HG02623 (cell line): ENCODE measurements at regions not wholly inside any gene's neighbourhood (a gene's known extent, or its start where the extent isn't known, plus 50 kb on each side); places are given as distances from the start of the nearest gene placed in this dataset.

Source experiments
- ATAC-seq: cut with Tn5 transposase; IDR thresholded peaks from one replicate; pipeline ENCODE4 v1.9.1; 2021; ENCODE audit warnings: moderate library complexity; ENCODE audit not compliant: unreplicated experiment

DNA sequence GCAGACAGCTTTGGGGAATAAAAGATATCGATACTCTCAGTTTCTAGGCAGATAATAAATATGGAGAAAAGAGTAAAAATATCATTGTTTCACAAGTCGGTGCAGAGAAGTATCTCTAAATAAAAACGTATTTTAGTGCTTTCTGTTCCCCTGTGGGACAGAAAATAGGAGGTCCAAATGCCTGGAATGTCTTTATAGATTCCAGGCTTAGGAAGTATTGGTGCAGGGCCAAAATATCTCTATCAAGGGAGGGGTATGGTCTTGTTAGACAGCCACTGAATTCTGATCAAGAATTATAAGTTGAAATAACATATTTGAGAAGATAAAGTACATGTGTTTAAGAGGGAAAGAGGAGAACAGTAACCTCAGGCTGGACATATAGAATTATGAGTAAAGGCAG is 596.4 kb downstream of the PCDH18 start:
- no peak for ATAC-seq

DNA sequence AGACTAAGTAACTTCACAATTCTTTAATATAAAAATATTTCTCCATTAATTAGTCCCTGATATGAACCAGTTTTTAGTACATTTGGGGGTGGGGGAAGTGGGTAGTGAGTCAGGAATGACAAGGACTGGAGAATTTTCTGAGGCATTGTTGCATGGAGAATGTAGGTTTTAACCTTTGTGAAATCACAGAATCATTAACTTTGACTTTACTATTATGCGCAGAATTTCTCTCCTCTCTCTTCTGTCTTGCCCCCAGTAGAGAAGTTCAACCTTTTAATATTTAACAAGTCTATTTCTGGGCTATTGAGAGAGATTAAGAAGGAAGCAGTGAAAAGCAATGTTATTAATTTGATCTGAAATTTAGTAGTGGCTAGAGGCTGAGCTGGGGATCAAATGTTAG is 597.0 kb downstream of the PCDH18 start:
- no peak for ATAC-seq

DNA sequence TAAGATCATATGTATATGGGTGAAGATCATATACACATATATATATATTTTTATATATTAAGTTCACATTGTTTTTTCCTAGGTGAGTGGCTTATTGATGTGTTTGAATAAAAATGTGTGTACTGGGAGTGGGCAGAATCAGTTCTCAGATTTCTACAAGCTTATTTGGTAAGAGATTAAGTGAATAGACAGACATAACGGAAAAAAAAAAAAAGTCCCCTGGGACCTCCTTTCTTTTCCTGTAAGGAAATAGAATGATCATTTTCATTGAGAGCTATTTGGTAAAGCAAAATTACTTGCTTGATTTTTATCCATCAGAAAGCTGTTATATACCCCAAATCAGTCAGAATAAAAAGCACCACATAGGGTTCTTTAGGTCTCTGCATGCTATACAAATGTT is 597.7 kb downstream of the PCDH18 start:
- no peak for ATAC-seq

DNA sequence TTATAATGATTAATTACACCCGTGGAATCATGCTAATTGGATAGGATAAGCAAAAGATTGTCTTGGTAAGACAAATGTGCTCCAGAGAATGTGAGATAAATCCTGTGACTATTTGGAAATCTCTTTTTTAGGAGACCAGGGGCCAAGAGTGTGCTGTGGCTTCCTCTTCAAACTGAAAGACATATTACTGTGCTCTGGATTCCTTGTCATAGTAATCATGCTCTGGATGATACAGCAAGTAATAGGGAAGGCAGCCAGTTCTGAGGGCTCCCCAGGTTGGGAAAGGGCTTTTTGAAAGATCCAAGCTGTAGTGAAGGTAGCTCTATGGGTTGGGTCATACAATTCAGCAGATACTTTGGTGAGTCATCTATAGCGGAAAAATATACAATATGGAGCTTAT is 600.5 kb downstream of the PCDH18 start:
- no peak for ATAC-seq

DNA sequence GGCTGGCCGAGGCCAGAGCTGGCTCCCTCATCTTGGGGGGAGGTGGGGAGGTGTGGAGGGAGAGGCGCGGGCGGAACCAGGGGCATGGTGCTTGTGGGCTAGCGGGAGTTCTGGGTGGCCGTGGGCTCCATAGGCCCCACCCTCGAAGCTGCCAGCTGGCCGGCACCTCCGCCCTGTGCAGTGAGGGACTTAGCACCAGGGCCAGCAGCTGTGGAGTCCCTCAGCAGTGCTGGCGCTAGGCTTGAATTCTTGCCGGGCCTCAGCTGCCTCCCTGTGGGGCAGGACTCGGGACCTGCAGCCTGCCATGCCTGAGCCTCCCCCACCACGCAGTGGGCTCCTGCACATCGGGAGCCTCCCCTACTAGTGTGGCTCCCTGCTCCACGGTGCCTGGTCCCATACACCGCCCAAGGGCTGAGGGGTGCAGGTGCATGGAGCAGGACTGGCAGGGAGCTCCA is 603.3 kb downstream of the PCDH18 start:
- ATAC-seq, result no peak

DNA sequence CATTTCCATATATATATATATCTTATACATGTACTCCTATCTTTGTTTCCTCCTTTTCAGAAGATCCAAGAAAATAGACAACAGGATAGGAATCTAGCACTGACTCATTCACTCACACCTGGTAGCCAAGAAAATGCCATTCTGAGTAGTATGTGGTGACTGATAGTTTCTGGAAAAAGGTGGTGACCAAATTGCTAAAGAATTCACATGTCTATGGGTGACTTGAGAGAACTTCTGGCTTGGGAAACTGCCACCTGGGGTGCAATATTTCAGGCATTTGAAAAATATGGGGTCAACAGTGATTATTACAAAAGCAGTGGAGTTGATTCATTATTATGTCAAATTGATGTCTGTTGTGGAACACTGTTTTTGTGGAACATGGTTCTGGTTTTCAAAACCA is 605.1 kb downstream of the PCDH18 start:
- no peak for ATAC-seq

DNA sequence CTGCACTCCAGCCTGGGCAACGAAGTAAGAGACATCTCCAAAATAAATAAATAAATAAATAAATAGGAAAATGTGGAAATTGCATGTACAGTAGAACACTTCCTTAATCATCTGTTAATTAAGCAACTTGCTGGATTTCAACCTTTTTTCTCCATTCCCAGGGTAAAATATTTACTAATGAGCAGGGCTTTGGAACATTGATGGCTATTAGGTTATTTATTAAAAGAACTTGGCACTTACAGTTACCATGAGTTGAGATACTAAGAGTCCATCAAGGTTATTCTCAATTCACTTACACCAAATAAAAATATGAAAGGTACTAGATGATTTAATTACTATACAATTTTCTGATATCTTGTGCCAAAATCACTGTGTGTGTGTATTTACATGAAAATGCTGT is 607.1 kb downstream of the PCDH18 start:
- ATAC-seq, result no peak

DNA sequence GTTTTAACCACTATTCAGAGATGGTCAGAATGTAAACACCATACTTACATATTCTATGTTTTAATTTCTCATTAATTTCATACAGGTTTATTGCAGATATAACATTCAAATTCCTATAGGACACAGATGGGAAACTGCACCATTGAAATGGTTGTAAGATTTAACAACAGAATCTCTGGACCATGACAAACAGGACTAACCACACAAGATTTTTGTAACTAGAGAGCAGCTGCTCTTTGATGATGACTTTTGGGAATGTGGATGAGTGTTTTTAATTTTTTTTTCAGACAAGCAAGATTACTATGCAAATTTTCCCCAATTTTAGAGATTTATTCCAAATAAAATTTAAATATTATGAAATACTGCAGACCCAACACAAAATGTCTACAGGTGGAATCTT is 610.2 kb downstream of the PCDH18 start:
- no peak for ATAC-seq

DNA sequence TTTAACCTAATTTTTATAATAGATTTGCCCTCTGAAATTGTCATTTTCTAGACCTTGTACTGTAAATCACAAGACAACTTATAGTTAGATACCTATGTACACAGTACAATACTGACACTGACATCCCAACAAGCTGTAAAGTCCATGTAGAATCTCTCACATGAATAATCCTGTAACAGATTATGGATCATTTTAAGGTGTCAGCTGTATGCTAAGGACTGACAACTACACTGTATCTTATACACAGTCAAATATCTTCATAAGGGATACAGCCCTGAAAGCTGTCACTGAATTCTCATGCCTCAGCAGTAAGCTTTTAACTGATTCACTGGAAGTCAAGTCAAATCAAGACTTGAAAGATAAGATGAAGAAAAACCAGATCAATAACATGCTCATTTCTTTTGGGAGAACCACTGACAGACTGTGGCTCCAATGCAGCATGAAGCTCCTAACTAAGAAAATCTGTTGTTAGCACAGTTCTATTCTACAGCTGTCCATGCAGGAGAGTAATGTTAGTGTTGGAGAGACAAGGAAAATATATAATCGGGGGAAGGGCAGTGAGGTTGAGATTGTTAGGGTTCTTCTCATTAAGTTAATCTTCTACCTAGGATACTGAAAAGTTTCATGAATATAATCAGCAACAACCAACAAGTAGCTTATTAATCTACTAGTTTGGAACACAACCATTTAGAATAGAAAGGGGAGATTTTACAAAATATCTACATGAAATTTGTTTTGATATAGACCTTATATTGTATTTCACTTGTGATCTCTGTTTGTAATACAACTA is 612.0 kb downstream of the PCDH18 start:
- ATAC-seq, result no peak

DNA sequence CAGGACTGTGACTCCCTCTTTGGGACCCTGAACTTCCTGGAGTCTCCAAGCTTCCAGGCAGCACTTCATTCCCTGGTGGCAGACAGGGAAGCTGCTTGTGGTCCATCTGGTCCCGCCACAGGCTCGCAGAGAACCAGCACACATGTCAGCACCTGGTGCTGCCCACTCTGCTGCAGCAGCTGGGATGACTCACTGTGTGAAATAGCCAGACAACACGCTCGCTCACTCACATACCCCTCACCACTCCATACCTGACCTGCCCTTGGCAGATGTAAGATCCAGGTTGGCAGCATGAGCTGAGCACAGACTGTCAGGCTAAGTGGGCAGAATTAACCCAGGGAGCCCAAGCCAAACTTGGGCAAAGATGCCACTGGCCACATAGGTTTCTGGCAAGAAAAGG is 613.5 kb downstream of the PCDH18 start:
- no peak for ATAC-seq

DNA sequence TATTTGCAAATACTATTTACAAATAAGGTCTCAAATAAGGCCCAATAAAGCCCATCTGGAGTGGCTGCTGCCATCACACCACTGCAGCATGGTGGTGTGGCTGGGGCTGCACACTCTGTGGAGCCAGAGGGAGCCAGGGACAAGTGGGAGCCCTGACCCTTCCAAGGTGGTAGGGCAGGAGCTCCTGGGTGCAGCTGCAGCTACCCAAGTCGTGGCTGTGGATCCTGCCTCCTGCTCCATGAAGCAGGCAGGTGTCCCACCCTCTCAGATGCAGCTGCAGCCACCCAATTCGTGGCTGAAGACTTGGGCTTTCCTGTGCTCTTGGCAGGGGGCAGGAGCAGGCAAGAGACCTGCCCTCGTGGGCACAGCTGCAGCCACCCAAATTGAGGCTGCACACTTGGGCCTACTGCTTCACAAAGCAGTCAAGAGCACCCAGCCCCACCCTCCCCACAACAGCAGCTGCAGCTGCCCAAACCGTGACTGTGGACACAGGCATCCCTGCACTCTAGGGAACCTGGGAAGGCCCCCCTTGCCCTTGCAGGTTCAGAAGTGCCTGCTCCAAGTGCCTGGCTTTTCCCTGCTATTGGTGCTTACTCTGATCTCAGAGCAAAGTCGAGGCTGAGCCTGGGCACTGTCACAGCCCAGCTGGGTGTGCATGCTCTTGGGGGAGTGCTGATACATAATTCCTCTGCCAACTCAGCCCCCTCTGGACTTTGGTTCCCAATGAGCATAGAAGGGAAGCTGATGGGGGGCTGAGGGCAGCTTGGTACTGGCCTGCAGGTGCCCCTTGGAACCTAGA is 614.8 kb downstream of the PCDH18 start:
- ATAC-seq, result no peak

DNA sequence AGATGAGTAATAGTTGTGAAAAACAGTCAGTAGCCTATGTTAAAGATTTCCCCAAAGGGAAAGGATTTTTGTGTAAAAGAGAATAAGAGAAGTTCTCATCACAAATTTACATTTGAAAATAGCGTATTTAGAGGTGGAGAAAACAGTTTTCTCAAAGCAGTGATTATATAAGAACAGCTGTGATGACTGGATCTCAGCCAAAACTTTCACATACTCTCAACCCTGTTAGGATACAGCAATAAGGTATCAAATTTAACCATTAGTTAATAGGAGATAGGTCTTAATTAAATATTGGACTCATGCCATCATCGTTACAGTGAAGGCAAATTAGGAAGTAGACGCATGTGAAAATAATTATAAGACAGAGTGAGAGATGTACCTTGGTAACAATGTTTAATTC is 622.7 kb downstream of the PCDH18 start:
- no peak for ATAC-seq

DNA sequence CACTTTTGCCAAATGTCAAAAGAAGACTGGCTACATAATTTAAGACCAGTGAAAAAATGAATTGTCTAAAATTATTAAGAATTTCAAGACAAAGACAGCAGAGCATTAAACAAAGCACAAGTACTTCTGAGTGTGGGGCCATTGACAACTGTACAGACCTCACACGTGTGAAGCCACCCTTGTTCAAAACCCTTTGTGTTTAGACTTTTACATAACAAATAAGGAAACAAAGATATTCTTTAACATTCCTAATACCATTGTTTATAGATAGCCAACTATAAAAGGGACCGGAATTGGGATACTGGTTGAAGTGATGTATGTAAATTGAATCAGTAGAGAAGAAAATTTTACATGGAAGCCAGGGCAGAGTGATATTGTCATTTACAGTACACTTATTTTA is 624.2 kb downstream of the PCDH18 start:
- ATAC-seq, result no peak

DNA sequence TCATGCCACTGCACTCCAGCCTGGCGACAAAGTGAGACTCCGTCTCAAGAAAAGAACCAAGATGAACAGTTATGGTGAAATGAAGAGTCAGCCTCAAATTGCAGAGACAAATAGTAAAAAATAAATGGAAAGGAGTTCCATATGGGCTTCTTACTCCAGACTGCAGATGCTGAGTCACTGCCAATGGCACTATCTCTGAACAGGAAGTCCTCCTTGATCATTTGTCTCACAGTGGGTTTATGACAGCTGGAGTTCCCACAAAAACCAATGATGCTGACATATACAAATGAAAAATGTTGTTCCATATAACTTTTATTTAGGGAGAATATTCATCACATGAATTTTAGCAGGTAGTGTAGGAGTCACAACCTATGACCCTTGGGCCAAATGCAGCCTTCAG is 631.6 kb downstream of the PCDH18 start:
- no peak for ATAC-seq

DNA sequence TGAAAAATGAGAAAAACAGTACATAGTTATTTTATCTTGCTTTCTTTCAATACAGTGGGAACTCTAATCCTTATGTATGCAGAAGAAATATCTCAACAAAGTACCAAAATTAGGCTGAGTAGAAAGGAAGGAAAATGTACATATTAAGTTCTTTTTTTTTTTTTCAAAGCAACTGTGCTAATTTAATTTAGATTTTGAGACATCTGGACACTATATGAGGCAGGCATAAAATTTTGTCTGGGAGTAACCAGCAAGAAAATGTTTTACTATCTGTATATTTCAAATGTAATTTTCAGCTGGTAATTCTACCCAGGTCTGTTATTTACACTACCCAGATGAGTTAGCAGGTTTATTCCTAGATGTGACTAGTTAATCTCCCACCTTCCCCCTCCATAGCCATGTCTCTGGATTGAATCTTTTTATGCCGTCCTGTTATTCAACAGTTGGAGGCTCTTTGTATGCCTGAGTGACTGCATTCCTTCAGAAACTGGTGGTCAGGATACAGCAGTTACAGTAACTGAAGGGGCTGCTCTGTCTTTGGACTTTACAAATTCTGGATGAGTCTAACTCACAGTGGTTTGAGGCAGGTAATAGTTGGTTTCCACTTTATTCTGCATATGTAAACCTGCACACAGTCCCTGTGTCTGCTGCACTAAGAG is 633.6 kb downstream of the PCDH18 start:
- ATAC-seq, result no peak

DNA sequence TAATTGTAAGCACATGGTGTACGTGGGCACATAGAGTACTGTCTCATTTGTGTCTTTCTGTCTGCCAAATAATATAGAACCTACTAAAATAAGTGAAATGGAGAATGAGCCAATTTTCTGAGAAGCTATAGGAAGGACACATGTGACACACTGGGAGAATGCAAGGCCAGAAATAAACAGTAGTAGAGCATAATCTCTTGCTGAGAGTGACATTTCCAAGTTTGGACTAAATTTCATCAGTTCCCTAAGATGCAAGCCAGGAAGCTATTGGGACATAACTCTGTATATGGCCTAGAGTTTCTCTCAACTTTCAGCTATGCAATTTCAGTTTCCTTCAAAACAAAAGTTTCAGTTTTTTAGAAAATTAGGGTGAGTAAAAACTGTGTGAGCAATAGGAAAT is 638.7 kb downstream of the PCDH18 start:
- no peak for ATAC-seq

DNA sequence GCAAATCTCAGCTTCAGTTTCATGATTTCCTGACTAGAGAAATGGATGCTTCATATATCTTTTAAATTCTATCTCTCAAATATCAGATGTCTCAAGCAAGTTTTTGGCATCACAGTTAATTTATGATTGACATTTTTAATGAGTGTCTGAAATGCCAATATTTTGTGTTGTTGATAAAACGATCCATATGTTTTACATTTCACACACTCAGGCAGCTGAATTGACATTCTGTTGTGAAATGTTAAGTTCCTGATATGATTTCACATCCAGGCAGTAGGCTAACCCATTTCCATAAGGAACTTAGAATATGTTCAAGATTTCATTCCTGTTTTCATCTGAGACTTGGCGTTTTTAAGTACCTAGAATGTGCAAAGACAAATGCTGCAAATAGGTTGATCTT is 650.6 kb downstream of the PCDH18 start:
- no peak for ATAC-seq

DNA sequence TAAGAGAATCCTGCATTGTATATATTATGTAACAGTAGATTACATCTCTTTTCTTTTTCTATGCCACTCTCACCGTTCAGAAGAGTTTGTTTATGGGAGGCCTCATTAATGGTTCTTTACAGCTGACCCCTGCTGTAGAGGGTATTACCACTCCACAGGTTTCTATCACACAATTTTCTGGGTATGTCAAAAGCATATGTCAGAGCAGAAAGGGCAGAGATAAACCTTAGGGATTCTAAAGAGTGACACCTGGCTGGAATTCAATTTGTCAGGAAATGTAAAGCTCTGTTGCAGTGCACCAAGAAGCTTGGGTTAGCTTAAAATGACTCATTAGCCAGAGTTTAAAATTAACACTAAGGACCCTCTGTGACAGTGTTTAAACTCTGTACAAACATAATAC is 658.7 kb downstream of the PCDH18 start:
- no peak for ATAC-seq

DNA sequence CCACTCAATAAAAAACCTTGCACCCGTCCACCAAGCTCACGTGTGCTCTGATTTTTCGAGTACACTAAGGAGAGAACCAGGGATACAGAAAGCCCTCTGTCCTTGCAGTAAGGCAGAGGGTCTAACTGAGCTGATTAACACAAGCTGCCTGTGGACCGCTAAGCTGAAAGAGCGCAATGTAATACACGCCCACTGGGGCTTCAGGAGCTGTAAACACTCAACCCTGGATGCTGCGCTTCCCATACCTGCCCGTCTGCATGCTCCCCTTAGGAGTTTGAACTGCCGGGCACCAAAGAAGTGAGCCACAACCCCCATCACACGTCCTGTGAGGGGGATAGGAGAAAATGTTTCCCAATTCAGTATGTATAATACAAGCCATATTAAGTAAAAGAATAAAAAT is 664.8 kb downstream of the PCDH18 start:
- no peak for ATAC-seq

DNA sequence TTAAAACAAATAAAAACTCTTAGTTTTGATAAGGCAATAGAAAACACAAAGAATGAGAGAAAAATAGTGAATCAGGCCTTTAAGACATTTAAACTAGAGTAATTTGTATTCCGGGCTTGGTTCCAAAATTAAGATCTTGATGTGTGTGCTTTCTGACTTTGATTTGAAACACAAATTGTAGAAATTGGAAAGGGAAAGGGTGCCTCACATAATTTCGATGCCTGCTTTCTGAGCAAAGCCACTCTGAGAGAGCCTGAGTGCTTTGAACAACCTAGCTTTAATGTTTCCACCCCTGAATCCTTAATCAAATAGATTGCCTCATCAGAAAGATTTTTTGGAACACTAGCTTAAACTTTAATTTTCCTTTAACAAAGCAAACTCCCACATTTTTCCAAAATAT is 666.8 kb downstream of the PCDH18 start:
- no peak for ATAC-seq

DNA sequence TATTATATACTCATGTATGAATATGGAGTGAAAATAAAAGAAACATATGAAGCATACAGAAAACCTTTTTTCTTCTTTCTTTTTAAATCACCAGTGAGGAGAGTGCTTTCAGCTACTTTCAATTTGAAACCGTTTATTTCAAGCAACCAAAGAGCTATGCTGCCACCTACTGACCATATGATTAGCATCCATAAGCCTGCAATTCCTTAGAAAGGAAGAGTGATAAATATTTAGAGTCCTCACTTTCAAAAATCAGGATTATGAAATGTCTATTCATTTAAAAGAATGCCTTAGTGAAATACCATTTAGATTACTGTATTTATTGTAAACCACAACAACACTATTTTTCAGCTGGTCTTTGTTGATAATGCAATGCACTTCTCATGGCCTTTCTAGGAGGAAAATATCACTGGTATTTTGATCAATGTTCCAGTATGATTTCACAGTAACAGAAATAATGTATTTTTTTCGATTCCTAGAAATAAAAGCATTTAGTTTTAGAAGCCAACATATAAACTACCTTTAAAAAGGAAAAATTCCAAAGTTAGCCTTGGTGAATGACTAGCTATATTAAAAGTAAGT is 667.6 kb downstream of the PCDH18 start:
- ATAC-seq, result peak; percentile 92

DNA sequence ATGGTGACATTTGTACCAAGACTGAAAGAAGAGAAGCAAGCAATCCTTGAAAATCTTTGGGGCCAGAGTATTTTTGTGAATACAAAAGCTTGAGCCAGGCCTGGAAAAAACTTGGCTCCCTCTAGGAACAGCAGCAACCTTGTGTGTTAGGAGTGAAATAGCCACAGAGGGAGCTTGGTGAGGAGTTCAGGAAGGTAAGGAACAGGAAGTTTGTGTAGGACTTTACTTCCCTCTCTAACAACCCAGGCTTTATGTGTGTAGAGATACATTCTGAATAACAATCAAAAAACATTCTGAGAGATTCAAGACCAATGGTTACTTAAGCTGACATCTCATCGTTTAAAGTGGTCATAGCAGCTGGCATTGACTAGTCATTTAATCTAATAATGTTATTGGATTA is 668.5 kb downstream of the PCDH18 start:
- no peak for ATAC-seq
